HG03066 (cell line): ENCODE measurements at regions not wholly inside any gene's neighbourhood (a gene's known extent, or its start where the extent isn't known, plus 50 kb on each side); places are given as distances from the start of the nearest gene placed in this dataset.

ENCODE experiments used
- ATAC-seq: cut with Tn5 transposase; IDR thresholded peaks from one replicate; pipeline ENCODE4 v1.9.1; 2021; ENCODE audit warnings: low read depth; ENCODE audit not compliant: unreplicated experiment

- ATAC-seq = no peak
Measured at GRCh38 chr4:17188547-17189400, 290.3 kb upstream of the LDB2 start.

- ATAC-seq = no peak
Measured at GRCh38 chr4:17188125-17188524, 289.7 kb upstream of the LDB2 start.

- no peak for ATAC-seq
Measured at GRCh38 chr4:17187003-17187402, 288.6 kb upstream of the LDB2 start.

- ATAC-seq = no peak
Measured at GRCh38 chr4:17182888-17183287, 284.4 kb upstream of the LDB2 start.

GRCh38 chr4:17174751-17175150 lies 276.3 kb upstream of the LDB2 start:
- no peak for ATAC-seq

- no peak for ATAC-seq
Measured at GRCh38 chr4:17173300-17173699, 274.9 kb upstream of the LDB2 start.

- ATAC-seq = no peak
Measured at GRCh38 chr4:17170131-17170530, 271.7 kb upstream of the LDB2 start.

- ATAC-seq = no peak
Measured at GRCh38 chr4:17169699-17170098, 271.3 kb upstream of the LDB2 start.

GRCh38 chr4:17168571-17168970 lies 270.1 kb upstream of the LDB2 start:
- no peak for ATAC-seq

- no peak for ATAC-seq
Measured at GRCh38 chr4:17166954-17167353, 268.5 kb upstream of the LDB2 start.

GRCh38 chr4:17165286-17165685 lies 266.8 kb upstream of the LDB2 start:
- ATAC-seq = no peak

GRCh38 chr4:17164666-17165065 lies 266.2 kb upstream of the LDB2 start:
- ATAC-seq = no peak

- no peak for ATAC-seq
Measured at GRCh38 chr4:17163156-17163771, 264.8 kb upstream of the LDB2 start.

- no peak for ATAC-seq
Measured at GRCh38 chr4:17157304-17157703, 258.9 kb upstream of the LDB2 start.

GRCh38 chr4:17155486-17155885 lies 257.0 kb upstream of the LDB2 start:
- no peak for ATAC-seq

GRCh38 chr4:17153572-17153971 lies 255.1 kb upstream of the LDB2 start:
- ATAC-seq = no peak

GRCh38 chr4:17152941-17153540 lies 254.6 kb upstream of the LDB2 start:
- ATAC-seq = no peak

- ATAC-seq = no peak
Measured at GRCh38 chr4:17142232-17142711, 243.8 kb upstream of the LDB2 start.

GRCh38 chr4:17138847-17139246 lies 240.4 kb upstream of the LDB2 start:
- ATAC-seq = no peak

GRCh38 chr4:17134565-17134964 lies 236.1 kb upstream of the LDB2 start:
- ATAC-seq = no peak

GRCh38 chr4:17134100-17134499 lies 235.7 kb upstream of the LDB2 start:
- ATAC-seq = no peak

- no peak for ATAC-seq
Measured at GRCh38 chr4:17132226-17132625, 233.8 kb upstream of the LDB2 start.
